Nucleus accumbens (tissue), 56 donors: ENCODE measurements at regions not wholly inside any gene's neighbourhood (a gene's known extent, or its start where the extent isn't known, plus 50 kb on each side); places are given as distances from the start of the nearest gene placed in this dataset.

Experiments
- DNase-seq, 56 donors: peaks; one replicate each; lab custom pipeline; 2025; lab: John Stamatoyannopoulos, UW

DNA sequence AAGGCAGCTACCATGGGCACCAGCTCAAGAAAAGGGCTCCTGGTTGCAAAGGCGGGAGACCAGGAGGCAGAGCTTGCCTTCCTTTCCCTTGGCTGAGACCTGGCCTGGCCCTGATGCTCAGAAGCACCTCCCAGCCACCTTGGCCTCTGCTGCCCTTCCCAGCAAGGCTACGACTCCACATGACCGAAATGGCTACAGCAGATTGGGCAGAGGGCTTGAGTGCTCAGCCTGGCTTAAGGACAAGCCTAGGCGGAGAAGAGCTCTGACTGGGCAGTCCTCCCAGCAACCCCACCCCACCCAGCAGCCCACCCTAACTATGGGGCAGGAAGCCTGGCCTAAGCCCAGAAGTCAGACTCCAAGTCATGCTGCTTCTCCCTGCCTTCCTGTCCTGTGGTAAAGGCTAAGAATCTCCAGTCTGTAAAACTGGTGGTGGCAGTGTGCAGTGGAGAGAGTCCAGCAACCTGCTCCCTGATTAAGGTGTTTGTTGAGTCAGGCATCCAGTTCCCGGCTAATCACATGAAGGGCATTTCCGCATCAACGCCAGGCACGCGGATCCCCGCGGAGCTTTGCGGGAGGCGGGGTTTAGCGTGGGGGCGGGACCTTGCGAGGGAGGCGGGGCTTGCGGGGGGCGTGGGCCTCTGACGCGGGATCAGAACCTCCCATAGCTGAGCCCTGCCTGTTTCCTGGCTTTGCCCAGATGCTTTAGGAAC is 256.0 kb downstream of the BCL11A start:
- peak in 4 of 56 donors; percentile 7 to 46 (median 28) for DNase-seq

DNA sequence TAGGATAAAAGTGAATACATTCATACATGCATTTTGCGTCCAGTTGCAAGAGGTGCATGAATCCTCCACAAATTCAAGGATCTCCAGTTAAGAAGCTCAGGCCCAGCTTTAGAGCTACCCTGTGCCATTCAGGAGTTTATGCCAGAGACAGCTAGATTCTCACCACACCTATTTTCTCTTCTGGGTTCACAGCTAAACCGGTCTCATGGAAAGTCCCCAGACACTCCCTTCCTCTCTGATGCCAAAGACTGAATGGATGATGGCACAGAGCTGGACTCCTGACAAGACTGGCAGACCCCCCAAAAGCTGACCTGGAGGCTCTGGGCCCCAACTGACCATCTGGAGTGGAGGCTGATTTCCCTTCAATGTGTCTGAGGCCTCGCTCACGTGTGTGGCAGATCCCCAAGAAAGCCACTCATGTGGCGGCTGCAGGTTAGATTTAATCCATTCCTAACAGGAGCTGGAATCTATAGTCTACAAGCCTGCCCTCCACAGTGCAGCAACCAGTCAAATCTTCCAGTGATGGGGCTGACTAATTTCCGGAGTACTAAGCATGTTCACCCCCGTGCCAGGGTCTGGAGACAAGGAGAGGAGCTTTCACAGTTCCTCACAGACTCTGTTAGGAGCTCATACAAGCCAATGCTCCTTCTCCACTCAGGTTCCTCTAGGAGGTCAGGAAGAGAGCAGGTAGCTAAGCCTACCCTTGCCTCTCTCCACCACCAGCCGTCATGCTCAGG is 257.1 kb downstream of the BCL11A start:
- DNase-seq, result no peak

DNA sequence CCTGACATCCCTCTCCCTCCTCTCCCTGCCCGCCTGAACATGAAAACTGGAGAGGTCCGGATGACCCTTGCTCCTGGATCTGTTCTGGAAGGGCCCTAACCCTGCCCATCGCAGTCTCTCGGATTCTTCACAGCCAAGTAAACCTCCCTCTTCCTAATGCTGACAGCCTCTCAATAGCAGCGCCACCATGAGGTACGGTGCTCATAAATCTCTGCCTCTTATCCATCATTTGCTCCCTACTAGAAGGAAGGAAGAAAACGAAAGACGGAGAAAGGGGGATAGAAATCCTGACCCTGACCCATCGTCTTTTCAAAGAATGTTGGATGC is 257.9 kb downstream of the BCL11A start:
- DNase-seq, result peak in 26 of 56 donors; percentile 5 to 75 (median 44)

DNA sequence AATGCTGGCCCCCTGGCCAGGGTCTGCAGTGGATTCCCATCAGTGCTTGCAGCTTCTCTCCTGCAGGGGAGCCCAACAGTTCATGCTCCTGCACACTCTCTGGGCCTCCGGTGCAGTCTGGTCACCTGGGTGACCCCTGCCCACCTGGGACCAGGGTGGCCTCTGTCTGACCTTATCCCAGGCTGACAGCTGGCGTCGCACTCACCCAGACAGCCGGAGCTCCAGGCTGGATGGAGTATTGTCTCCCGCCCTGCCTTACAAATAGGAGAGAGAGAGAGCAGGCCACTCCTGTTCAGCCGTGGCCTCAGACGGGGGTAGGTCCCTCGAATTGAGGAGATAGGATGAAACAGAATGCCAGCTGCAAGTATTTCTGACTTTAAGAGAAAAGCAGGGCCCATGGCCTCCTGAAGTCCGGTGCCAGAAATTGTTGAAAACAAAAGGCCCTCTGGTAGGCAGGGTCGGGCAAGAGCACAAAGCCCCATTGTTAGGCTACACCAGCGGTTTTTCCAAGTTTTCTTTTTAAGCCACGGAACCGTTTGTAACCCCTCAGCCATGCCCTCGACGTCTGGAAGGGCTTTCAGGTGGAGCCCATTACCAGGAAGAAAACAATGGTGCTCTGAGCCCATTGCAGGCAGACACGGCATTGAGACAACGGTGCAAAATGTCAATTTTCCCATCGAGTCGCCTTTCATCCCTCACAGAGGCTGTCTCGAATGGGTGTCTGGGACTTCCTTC is 258.4 kb downstream of the BCL11A start:
- peak in 40 of 56 donors; percentile 10 to 76 (median 49) for DNase-seq

DNA sequence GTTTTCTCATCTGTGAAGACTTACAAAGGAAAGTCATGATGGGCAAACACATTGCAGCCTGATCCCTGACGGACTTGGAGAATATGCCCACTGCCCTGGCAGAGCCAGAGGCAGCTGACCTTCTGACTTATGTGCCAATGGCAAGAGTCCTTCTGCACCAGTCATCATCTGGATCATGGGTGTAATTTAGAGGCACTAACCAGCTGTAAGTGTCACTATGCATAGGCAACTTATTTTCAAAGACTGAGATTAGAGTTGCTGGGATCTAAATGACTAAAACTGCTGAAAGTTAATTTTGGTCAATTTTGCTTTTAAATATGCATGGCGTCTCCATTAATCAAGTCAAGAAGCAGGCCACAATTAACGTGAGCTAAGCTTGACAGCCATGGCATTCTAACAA is 261.2 kb downstream of the BCL11A start:
- DNase-seq, result no peak

DNA sequence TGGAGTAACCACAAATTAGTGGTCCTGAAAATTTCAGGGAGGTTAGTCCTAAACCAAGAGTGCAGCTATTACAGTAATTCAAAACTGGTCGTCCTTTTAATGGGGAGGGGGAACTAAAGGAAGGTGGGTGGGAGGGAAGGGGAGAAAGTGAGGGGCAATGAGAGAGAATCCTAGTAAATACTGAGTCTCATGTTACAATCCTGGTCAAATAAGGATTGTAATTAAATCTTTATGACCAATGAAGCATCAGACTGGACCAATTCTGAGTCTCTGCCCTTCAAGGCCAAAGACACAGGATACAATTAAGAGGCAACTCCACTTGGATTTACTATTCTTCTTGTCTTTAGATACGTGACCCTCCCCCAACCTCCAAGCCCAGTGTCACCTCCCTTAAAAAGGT is 262.9 kb downstream of the BCL11A start:
- DNase-seq, result no peak

DNA sequence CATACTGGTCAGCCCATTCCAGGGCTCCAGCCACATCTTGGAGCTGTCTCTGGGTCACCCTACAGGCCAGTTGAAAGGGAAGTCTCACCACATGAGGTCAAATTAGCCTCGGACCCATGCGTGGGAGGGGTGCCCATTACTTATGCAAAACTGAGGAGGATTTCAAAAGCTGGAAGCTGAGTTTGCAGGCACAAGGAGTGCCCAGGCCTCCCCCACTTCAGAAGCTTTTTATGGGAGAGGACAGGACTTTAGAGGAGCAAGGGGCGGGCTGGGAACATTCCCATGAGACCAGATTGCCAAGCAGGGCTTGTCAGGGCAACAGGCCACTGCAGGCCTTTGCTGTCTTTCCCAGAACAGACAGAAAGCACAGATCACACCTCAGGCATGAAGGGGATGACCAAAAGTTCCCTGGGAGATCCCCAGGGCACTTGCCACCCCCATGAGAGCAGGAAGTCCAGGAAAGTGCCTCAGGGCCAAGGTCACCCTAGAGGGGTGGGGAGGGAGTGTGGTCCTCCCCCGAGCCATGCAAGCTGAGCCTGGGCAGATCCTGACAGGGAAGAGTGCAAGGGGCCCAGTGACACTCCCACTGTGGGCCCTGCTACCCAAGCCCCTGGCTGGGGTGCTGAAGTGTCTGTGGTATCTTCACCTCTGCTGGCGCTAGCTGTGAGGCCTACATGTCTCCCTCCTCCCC is 267.7 kb downstream of the BCL11A start:
- peak in 1 of 56 donors; percentile 4 for DNase-seq

DNA sequence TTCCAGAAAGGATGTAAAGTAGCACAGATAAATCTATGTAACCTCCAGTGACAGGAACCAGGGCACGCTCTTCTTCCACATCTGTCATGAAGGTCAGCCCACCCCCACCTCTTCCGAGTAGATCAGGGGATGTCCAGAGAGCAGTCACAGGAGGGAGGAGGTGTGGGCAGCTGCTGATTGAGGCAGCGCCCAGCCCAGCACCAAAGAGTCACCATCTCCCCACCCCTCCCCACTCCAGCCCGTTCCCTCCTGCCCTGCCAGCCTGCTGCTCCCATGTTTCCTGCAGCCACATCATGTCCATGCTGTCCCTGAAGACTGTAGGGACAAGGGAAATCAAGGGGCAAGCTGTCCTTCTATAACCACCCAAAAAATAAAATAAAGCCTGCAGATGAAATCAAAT is 269.8 kb downstream of the BCL11A start:
- no peak for DNase-seq

DNA sequence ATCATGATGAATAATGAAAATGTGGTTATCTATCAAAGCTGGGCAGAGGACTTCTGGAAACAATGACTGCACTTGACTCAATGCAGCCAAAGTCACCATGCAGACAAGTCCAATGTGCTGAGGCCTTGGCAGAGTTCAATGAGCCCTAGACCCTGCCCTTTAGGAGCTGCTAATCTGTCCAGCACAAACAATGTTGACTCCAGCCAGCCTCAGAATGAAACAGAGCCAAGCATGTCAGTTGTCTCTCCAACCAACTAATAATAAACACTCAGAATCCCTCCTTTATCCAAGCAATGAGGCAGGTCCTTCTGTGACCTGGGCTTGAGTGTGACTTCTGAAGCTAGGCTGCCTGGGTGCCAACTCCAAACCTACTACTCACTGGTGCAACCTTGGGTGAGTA is 270.6 kb downstream of the BCL11A start:
- no peak for DNase-seq

DNA sequence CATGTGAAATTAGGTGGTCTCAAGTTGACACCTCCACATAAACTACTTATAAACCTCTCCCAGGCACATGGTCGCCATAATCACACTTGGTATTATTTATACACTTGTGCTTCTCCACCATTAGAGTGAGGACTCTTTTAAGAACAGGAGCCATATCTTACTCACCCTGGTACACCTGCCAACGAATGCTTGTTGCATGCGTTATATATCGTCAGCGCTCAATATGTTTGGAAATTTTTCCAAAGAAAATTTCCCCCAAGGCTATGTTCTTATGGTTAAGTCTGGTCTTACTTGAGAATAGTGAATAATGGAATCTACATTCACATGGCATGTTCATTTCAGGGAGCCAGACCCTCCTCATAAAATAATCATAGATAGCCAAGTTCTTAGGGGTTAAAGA is 271.7 kb downstream of the BCL11A start:
- no peak for DNase-seq

DNA sequence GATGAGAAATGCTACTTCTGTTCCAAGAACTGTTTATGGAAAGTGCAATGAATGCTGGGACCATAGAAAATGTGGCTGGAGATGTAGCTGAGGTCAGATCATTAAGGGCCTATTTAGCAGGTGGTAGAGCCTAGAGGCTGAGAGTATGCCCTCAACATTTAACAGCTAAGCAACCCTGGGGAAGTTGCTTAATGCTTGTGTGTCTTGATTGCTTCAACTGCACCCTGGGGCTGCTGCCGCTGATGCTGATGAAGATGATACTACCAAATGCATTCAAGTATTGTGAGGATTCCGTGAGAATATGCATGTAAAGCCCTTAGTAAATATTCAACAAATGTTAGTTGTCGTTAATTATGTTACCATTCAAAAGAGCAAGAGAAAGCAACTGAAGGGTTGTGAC is 273.2 kb downstream of the BCL11A start:
- no peak for DNase-seq

DNA sequence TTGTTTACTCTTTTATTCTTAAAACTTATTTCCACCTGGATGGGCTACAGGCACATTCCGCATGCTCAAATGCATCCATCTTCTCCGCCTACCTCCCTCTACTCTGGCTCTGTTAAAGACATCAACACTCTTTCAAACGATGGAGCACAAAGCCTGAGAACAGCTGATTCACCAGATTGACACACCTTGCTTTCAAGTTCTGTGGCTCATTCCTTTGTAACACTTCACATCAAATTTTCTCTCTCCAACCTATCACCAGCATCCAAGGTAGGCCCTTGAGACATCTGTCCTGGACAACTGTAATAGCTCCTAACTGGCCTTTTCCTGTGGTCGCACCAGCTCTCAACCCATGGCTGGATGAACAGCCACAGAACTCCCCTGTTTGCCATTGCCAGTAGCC is 274.5 kb downstream of the BCL11A start:
- no peak for DNase-seq

DNA sequence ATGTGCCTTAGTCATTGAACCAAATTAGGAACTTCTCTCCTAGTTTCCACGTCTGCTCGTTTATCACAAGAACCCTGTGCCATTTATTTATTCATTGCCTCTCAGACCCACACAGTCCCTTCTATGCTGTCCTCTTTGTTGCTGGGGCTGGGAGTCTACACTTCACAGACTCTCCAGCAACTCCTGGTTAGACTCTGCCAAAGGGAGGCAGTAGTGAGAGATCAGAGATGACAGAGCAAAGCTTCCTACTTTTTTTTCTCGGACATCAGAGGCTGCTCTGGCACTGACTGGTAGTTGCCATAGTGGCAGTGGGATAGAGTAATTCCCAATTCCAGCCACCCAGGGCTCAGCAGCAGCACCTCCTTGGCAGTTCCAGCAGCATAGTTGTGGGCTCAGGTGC is 277.5 kb downstream of the BCL11A start:
- no peak for DNase-seq

DNA sequence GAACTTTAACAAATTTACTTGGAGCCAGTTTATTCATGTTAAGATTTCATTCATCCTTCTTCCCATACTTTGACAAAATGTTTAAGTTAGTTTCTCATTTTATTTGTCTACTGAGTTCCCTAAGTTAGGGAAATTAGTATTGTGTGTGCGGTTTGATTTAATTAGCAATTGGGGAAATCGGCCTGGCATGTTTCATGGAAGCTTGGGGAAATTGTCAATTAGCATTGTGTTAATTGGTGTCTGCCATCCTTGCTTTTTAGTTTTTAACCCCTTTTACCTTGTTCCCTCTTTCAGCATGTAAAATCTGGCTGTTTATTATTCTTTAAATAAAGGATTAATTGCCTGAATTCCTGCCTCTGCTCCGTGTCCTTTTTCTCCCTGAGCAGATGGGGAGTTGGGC is 279.6 kb downstream of the BCL11A start:
- no peak for DNase-seq

DNA sequence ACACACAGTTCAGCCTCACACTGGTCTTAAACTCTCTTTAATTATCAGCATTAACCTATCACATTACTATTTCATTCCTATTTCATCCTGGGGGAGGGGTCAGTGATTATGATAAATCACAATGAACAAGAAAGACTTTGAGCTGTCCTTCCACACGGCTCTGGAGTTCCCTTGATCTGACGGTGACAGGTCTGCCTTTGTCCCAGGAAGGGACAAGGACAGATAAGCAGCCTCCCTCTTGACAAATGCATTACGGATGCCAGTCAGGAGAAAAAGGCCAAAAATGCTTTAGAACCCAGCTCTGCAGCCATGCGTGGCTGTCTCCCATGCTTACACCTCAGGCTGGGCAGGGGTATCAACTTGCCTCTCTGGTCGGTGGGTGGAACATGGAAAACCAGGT is 281.7 kb downstream of the BCL11A start:
- DNase-seq, result no peak

DNA sequence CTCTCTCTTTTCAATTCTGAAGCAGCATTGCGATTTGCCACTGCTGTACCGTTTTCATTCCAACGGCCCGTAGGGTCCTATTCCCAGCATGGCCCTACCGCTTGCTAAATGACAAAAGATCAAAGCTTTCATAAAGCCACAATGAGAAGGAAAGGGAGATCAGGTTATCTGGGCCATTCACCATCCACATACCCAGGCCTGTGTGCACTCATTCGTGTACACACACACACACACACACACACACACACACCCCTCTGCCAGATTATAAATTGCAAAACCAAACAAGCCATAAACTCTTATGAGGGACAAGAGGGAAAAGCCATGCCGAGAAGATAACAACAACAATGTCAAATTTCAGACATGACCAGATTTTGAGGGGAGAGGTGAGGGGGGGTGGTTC is 282.3 kb downstream of the BCL11A start:
- DNase-seq, result no peak

DNA sequence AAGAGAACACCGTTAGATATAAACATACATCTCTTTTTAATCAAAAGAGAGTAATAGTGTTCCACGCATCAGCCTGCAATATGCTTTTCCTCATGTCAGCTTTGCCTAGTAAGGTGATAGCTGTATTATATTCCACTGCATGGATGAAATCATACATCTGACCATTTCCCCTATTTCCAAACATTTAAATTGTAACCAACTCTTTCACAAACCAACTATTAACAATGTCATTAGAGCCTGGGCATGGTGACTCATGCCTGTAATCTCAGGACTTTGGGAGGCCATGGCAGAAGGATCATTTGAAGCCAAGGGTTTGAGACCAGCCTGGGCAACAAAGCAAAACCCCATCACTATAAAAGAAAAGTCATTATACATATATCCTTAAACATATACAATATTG is 284.8 kb downstream of the BCL11A start:
- DNase-seq, result no peak

DNA sequence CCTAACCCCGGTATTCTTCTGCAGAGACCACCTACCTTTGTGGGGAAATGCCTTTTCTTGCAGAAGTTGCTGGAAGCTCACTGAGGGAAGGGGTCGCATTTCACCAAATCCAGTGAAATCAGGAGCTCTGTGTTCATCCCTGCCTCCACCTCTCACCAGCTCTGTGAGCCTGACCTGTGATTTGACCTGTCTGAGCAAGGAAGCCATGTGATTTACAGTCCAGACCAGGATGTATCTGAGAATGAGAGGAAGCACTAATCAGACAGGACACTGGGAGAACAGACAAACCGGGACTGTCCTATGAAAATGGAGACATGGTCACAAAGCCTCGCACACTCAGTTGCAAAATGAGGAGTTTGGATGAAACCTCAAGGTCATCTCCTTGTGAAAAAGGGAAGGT is 285.4 kb downstream of the BCL11A start:
- no peak for DNase-seq

DNA sequence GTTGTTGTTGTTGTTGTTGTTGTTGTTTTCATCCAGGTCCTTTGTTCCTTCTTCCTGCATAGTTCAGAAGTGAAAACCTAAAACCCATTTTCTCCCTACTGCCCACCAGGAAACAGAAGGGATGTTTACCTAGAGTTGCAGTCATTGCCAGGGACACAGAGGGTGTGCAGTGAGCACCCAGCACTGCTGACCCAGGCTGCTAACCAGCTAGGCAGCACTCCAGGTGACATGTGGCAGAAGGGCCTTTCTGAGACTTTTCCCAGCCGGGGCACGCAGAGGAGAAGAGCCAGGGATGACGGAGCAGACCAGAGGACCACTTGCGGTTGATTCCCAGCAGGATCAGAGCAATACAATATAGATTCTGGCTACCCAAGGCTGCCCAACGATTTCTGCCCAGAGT is 286.3 kb downstream of the BCL11A start:
- no peak for DNase-seq

DNA sequence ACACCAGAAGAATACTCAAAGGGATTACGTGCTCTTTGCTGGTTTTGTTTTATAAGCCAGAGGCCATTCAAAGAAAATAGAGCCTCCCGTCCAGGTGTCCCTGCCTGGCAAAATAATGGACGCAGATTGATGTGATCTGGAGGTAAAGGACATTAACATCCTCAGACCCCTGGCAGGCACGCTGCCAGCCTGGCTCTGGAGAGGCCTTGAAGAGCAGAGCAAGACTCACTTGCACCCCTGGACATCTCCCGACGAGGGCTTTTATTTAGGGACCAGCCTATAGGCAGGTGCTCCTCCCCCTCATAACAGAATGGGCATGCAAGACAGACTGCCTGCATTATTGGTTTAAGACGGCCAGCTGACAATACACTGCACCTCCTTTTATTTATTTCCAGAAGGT is 291.3 kb downstream of the BCL11A start:
- DNase-seq, result no peak

DNA sequence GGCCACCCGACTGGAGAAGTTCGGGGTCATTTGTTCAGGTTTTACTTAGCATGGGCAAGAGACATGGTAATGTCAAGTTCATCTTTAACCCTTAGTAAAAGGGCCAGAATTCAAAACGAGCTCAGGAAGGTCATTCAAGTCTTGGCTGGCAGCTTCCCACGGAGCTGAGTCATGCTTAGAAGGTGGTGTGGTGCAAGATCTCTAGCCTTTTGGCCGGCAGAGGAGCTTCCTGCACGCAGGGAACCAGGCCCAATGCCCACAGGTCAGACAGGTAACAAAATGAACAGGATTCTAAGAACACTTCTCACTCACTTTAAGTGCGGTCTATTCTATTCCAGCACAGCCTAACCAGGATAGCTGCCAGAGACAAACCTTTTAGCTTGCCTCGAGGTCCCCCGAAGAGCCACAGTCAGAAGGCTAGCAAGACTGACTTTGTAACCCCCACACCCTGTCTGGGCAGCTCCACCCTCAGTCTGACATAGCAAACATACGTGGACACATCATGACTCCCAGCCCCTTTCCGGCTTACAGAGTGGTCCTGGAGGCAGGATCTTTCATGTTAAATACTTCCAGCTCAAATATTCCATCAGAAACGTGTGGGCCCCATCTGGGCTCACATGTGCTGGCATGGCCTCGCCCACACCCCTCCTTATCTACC is 292.7 kb downstream of the BCL11A start:
- DNase-seq, result no peak
